Erythroblast (primary cell): ENCODE measurements at regions not wholly inside any gene's neighbourhood (a gene's known extent, or its start where the extent isn't known, plus 50 kb on each side); places are given as distances from the start of the nearest gene placed in this dataset.

Experiments used
- GATA1 ChIP-seq: IDR thresholded peaks from 2 replicates; pipeline ENCODE4 v1.6.1; 2011; ENCODE audit warnings: low read depth, mild to moderate bottlenecking, control low read depth, low read length, moderate library complexity
- POLR2A ChIP-seq: IDR thresholded peaks from 2 replicates; pipeline ENCODE4 v1.6.1; 2011; ENCODE audit warnings: mild to moderate bottlenecking, low read length

- TF ChIP-seq POLR2A (no peak), GATA1 (no peak)
Measured at GRCh38 chr3:178181088-178181487, 355.1 kb upstream of the KCNMB2 start.
